ENCODE measurements at regions not wholly inside any gene's neighbourhood (a gene's known extent, or its start where the extent isn't known, plus 50 kb on each side); places are given as distances from the start of the nearest gene placed in this dataset.

- no peak for TF ChIP-seq CTCF (conservative IDR thresholded peaks at IDR 0.05; ENCODE audit: low read depth, low read length)
- TF ChIP-seq CEBPB (IDR thresholded peaks at IDR 0.05; ENCODE audit: low read depth, low read length) = no peak
- TF ChIP-seq RCOR1 (IDR thresholded peaks at IDR 0.05; ENCODE audit: insufficient replicate concordance, low read length) = no peak
- TF ChIP-seq CHD1 (IDR thresholded peaks at IDR 0.05; ENCODE audit: low read depth, low read length) = no peak
Observed at GRCh38 chr3:8164145-8164544, 337.5 kb upstream of the LMCD1 start.

Measured in IMR-90 (cell line).